ENCODE measurements at regions not wholly inside any gene's neighbourhood (a gene's known extent, or its start where the extent isn't known, plus 50 kb on each side); places are given as distances from the start of the nearest gene placed in this dataset.

DNA sequence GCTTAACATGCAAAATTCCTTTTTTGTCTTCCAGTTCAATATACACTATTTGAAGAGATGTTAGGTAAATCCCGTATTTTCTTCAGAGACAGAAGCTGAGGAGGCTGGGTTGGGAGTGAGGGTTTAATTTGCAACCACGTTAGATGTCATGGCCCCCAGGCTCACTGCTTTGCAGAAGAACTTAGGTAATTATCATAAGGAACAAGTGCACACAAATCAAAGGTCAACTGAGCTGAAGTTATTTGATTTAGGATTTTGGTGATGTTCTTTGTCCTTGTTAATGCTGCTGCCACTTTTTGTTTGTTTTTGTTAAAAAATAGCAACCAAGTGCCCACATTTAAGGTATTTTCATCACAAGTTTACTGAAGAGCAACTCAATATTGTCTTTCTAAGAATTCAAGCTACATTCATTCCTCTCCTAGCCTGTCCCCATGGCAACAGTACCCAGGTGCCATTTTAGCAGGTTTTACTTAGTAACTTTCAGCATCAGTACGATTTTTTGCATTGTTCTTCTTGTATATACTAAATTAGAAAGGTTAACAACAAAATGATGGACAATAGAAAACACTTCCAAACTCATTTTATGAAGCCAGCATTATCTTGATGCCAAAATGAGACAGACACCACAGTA, 62.9 kb upstream of the NDUFV2 start:
- no peaks in the 10 kb centered on the region for H4K20me1 ChIP-seq (ENCODE audit: control insufficient read depth, insufficient read depth, low read length, poor library complexity, severe bottlenecking)
- H3K36me3 ChIP-seq (replicated peaks in 1 of 2; ENCODE audit: control extremely low read depth in 1 of 2, control insufficient read depth in 1 of 2, extremely low read depth in 1 of 2, insufficient read depth in 2 of 2, low read length in 1 of 2): no peaks in the 10 kb centered on the region
- intact Hi-C loops (cut with micrococcal nuclease): no loop called here
- H3K4me3 Mint-ChIP-seq: no peak overlapping the region
- H3K9me3 ChIP-seq (ENCODE audit: control extremely low read depth in 1 of 3, control insufficient read depth in 2 of 3, insufficient read depth in 1 of 3, low read length in 2 of 3): no peaks in the 10 kb centered on the region
- no peaks in the 10 kb centered on the region for H3K79me2 ChIP-seq (ENCODE audit: control insufficient read depth, insufficient read depth, low read length)
- no peak overlapping the region for H3K9ac ChIP-seq (ENCODE audit: low read length)
- no peaks in the 10 kb centered on the region for H3K27me3 ChIP-seq (replicated peaks in 1 of 4; ENCODE audit: control extremely low read depth in 1 of 4, control insufficient read depth in 3 of 4, insufficient read depth in 4 of 4, low read length in 3 of 4)
- no peak overlapping the region for H2AFZ ChIP-seq (ENCODE audit: insufficient read depth, low read depth, low read length, poor library complexity, severe bottlenecking)
- ChIA-PET CTCF (no interaction called here), POLR2A (no interaction called here)
- H3K27ac Mint-ChIP-seq: no peak overlapping the region
- H3K9me3 Mint-ChIP-seq (ENCODE audit: insufficient read depth): no peaks in the 10 kb centered on the region
- H3K4me3 ChIP-seq (ENCODE audit: control extremely low read depth in 1 of 5, extremely low read depth in 1 of 5, insufficient read depth in 1 of 5, low read depth in 2 of 5, low read length in 4 of 5): no peak overlapping the region
- no peak for DNase-seq
- no peaks in the 10 kb centered on the region for H3K4me1 ChIP-seq (ENCODE audit: control insufficient read depth in 2 of 2, insufficient read depth in 2 of 2, low read length in 2 of 2)
- no peaks in the 10 kb centered on the region for H3K27me3 Mint-ChIP-seq
- no peak for ATAC-seq (ENCODE audit: low read depth)
- no peak overlapping the region for H3K4me2 ChIP-seq (replicated peaks; ENCODE audit: low read depth, low read length, poor library complexity, severe bottlenecking)
- WGBS (ENCODE audit: insufficient coverage): 100% methylated on average over 1 of the region's 3 CpGs
- no peaks in the 10 kb centered on the region for H3K4me1 Mint-ChIP-seq
- TF ChIP-seq EZH2 (IDR thresholded peaks at IDR 0.05; ENCODE audit: borderline replicate concordance, insufficient read depth, low read depth, low read length, poor library complexity, severe bottlenecking): no peak
- TF ChIP-seq, protein P1, sequence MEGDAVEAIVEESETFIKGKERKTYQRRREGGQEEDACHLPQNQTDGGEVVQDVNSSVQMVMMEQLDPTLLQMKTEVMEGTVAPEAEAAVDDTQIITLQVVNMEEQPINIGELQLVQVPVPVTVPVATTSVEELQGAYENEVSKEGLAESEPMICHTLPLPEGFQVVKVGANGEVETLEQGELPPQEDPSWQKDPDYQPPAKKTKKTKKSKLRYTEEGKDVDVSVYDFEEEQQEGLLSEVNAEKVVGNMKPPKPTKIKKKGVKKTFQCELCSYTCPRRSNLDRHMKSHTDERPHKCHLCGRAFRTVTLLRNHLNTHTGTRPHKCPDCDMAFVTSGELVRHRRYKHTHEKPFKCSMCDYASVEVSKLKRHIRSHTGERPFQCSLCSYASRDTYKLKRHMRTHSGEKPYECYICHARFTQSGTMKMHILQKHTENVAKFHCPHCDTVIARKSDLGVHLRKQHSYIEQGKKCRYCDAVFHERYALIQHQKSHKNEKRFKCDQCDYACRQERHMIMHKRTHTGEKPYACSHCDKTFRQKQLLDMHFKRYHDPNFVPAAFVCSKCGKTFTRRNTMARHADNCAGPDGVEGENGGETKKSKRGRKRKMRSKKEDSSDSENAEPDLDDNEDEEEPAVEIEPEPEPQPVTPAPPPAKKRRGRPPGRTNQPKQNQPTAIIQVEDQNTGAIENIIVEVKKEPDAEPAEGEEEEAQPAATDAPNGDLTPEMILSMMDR (IDR thresholded peaks at IDR 0.05): no peak
- H3K27ac ChIP-seq (ENCODE audit: low read length in 2 of 2): no peak overlapping the region

DNA sequence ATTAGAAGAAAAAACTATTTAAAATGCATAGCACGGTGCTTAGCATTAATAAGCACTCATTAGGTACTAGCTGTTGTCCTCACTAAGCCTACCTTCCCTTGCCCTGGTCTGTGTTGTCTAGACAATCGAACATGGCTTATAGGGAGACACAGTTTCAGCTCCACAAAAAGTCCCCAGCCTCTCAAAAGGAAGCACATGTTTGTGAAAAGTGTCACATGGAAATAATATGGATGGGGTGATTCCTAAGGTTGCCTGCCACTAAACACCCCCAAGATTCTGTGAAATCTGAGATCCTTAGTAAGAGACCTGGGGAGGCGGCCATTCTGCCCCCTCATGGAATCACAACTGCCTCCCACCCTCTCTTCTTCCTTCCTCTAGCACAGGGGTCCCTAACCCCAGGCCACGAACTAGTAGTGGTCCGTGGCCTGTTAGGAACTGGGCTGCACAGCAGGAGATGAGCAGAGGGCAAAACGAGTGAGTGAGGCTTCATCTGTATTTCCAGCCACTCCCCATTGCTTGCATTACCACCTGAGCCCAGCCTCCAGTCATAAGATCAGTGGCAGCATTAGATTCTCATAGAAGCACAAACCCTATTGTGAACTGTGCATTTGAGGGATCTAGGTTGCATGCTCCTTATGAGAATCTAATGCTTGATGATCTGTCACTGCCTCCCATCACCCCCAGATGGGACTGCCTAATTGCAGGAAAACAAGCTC, 59.6 kb upstream of the NDUFV2 start:
- no peaks in the 10 kb centered on the region for H3K9me3 Mint-ChIP-seq (ENCODE audit: insufficient read depth)
- H3K4me3 Mint-ChIP-seq: no peak overlapping the region
- no peaks in the 10 kb centered on the region for H3K27me3 Mint-ChIP-seq
- Histone ChIP-seq H4K20me1 (ENCODE audit: control insufficient read depth, insufficient read depth, low read length, poor library complexity, severe bottlenecking) (no peaks in the 10 kb centered on the region), H3K4me1 (ENCODE audit: control insufficient read depth in 2 of 2, insufficient read depth in 2 of 2, low read length in 2 of 2) (no peaks in the 10 kb centered on the region), H3K36me3 (replicated peaks in 1 of 2; ENCODE audit: control extremely low read depth in 1 of 2, control insufficient read depth in 1 of 2, extremely low read depth in 1 of 2, insufficient read depth in 2 of 2, low read length in 1 of 2) (no peaks in the 10 kb centered on the region), H3K79me2 (ENCODE audit: control insufficient read depth, insufficient read depth, low read length) (no peaks in the 10 kb centered on the region), H3K27ac (ENCODE audit: low read length in 2 of 2) (no peak overlapping the region), H3K4me3 (ENCODE audit: control extremely low read depth in 1 of 5, extremely low read depth in 1 of 5, insufficient read depth in 1 of 5, low read depth in 2 of 5, low read length in 4 of 5) (no peak overlapping the region), H3K9ac (ENCODE audit: low read length) (no peak overlapping the region), H3K4me2 (replicated peaks; ENCODE audit: low read depth, low read length, poor library complexity, severe bottlenecking) (no peak overlapping the region), H2AFZ (ENCODE audit: insufficient read depth, low read depth, low read length, poor library complexity, severe bottlenecking) (no peak overlapping the region), H3K27me3 (replicated peaks in 1 of 4; ENCODE audit: control extremely low read depth in 1 of 4, control insufficient read depth in 3 of 4, insufficient read depth in 4 of 4, low read length in 3 of 4) (no peaks in the 10 kb centered on the region), H3K9me3 (ENCODE audit: control extremely low read depth in 1 of 3, control insufficient read depth in 2 of 3, insufficient read depth in 1 of 3, low read length in 2 of 3) (no peaks in the 10 kb centered on the region)
- 96% methylated on average over 4 of the region's 6 CpGs for WGBS (ENCODE audit: insufficient coverage)
- TF ChIP-seq, protein P1 (IDR thresholded peaks at IDR 0.05): no peak
- TF ChIP-seq EZH2 (IDR thresholded peaks at IDR 0.05; ENCODE audit: borderline replicate concordance, insufficient read depth, low read depth, low read length, poor library complexity, severe bottlenecking): no peak
- DNase-seq (no peak), ATAC-seq (ENCODE audit: low read depth) (no peak)
- ChIA-PET POLR2A (no interaction called here), CTCF (no interaction called here)
- intact Hi-C loops (cut with micrococcal nuclease): no loop called here
- H3K27ac Mint-ChIP-seq: no peak overlapping the region
- H3K4me1 Mint-ChIP-seq: no peaks in the 10 kb centered on the region
